OCI-LY3 (cell line): ENCODE measurements at regions not wholly inside any gene's neighbourhood (a gene's known extent, or its start where the extent isn't known, plus 50 kb on each side); places are given as distances from the start of the nearest gene placed in this dataset.

Experiments used
- EZH2phosphoT487 ChIP-seq: fragments of 200-600 bp; shearing (Covaris generic); IDR thresholded peaks from 2 replicates; pipeline ENCODE4 v1.6.1; 2018; ENCODE audit warnings: antibody characterized with exemption, mixed run types, low read depth
- TF ChIP-seq, protein P1 (sequence below): fragments of 200-600, 300-600 bp; sonication (generic); IDR thresholded peaks from 2 replicates; pipeline ENCODE4 v1.5.1; 2014; ENCODE audit warnings: antibody characterized with exemption, low read length, low read depth

DNA sequence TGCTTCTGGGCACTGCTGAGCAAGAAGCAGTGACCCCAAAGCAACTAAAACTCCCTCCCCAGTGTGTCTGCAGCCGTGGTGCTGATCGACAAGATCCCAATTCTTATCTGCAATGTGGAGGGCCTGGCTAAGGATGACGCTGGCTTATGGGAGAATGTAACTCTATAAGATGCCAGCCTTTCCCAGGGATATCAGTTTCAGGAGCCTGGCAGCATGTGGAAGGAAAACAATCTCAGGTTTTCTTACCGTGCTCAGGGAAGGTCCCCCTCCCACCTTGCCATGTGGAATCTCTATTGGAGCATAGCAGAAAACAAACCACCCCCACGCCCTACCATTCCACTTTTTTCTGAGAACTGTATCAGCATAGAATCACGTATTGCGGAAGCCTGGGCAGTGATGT is 87.7 kb upstream of the PTPN3 start:
- TF ChIP-seq, protein P1, sequence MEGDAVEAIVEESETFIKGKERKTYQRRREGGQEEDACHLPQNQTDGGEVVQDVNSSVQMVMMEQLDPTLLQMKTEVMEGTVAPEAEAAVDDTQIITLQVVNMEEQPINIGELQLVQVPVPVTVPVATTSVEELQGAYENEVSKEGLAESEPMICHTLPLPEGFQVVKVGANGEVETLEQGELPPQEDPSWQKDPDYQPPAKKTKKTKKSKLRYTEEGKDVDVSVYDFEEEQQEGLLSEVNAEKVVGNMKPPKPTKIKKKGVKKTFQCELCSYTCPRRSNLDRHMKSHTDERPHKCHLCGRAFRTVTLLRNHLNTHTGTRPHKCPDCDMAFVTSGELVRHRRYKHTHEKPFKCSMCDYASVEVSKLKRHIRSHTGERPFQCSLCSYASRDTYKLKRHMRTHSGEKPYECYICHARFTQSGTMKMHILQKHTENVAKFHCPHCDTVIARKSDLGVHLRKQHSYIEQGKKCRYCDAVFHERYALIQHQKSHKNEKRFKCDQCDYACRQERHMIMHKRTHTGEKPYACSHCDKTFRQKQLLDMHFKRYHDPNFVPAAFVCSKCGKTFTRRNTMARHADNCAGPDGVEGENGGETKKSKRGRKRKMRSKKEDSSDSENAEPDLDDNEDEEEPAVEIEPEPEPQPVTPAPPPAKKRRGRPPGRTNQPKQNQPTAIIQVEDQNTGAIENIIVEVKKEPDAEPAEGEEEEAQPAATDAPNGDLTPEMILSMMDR: no peak
- TF ChIP-seq EZH2phosphoT487: no peak
